Astrocyte (in vitro differentiated cells and primary cell): ENCODE measurements at regions not wholly inside any gene's neighbourhood (a gene's known extent, or its start where the extent isn't known, plus 50 kb on each side); places are given as distances from the start of the nearest gene placed in this dataset.

Experiments
- CTCF ChIP-seq: IDR thresholded peaks from 2 replicates; pipeline ENCODE4 v1.5.1; 2011; ENCODE audit warnings: low read depth, mild to moderate bottlenecking, inconsistent platforms, low read length, moderate library complexity; ENCODE audit not compliant: insufficient read depth
- EZH2 ChIP-seq: IDR thresholded peaks from 2 replicates; pipeline ENCODE4 v1.6.1; 2012; ENCODE audit warnings: mild to moderate bottlenecking, low read length, inconsistent platforms; ENCODE audit not compliant: insufficient read depth

DNA sequence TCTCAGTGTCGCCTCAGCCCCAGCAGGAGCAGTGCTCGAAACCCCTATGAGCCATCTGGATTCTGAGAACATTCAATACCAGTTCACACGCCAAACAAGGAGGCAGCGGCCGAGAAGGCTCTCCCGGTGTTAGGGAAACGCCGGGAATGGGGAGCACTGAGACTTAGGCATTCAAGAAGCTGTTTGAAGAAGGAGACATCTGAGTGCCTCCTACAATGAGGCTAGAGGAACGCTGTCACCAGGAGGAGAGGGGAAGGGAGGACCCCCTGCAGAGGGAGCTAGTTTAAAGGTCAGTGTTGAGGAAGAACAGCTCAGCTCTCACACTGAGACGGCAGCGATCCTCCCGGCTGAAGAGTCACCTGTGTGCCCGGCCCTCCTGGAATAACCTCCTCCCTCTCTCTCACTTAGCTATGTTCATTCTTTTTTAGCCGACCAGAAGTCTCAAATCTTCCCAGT, 69.9 kb downstream of the SERPINA3 start:
- no peak for TF ChIP-seq CTCF
- TF ChIP-seq EZH2 = no peak
